Activated CD4-positive, alpha-beta T cell treated with anti-CD3 and anti-CD28 coated beads, Interleukin-10, Interleukin-2, amounts not matched to agents 100 ng/mL and 50 ng/mL, durations not matched to agents 16 hours and 8 hours (primary cell): ENCODE measurements at regions not wholly inside any gene's neighbourhood (a gene's known extent, or its start where the extent isn't known, plus 50 kb on each side); places are given as distances from the start of the nearest gene placed in this dataset.
"Not testable (repeated sequence)": the region's sequence is repeated elsewhere in the genome, so short reads cannot be mapped to it uniquely, and the experiment has no call there.

Experiments used
- DNase-seq: peaks from one replicate; pipeline ENCODE4 v3.0.0-alpha.2; 2020

GRCh38 chr17:30638968-30639367 is 161.8 kb downstream of the GOSR1 start:
- not testable (repeated sequence) for DNase-seq

GRCh38 chr17:30631651-30632050 is 154.4 kb downstream of the GOSR1 start:
- DNase-seq = not testable (repeated sequence)

- DNase-seq = not testable (repeated sequence)
These were observed 148.2 kb downstream of the GOSR1 start for GRCh38 chr17:30625380-30625779.

- DNase-seq = not testable (repeated sequence)
These were observed 147.0 kb downstream of the GOSR1 start for GRCh38 chr17:30624180-30624579.

- not testable (repeated sequence) for DNase-seq
These were observed 132.5 kb downstream of the GOSR1 start for GRCh38 chr17:30609682-30610081.

GRCh38 chr17:30605523-30605922 is 128.3 kb downstream of the GOSR1 start:
- DNase-seq = no peak

- DNase-seq = no peak
These were observed 127.8 kb downstream of the GOSR1 start for GRCh38 chr17:30605027-30605426.

- DNase-seq = not testable (repeated sequence)
These were observed 125.2 kb downstream of the GOSR1 start for GRCh38 chr17:30602396-30602795.

- not testable (repeated sequence) for DNase-seq
These were observed 124.8 kb downstream of the GOSR1 start for GRCh38 chr17:30601984-30602383.

- peak; percentile 21 for DNase-seq
These were observed 123.8 kb downstream of the GOSR1 start for GRCh38 chr17:30600830-30601494.

GRCh38 chr17:30600060-30600829 is 123.0 kb downstream of the GOSR1 start:
- DNase-seq = peak; percentile 76

- no peak for DNase-seq
These were observed 122.3 kb downstream of the GOSR1 start for GRCh38 chr17:30599428-30600059.

- DNase-seq = no peak
These were observed 120.6 kb downstream of the GOSR1 start for GRCh38 chr17:30597776-30598288.

GRCh38 chr17:30596948-30597775 is 120.0 kb downstream of the GOSR1 start:
- DNase-seq = not testable (repeated sequence)

- DNase-seq = not testable (repeated sequence)
These were observed 117.8 kb downstream of the GOSR1 start for GRCh38 chr17:30594953-30595371.

GRCh38 chr17:30594223-30594952 is 117.2 kb downstream of the GOSR1 start:
- DNase-seq = no peak

GRCh38 chr17:30590081-30590733 is 113.0 kb downstream of the GOSR1 start:
- DNase-seq = no peak

- DNase-seq = no peak
These were observed 112.2 kb downstream of the GOSR1 start for GRCh38 chr17:30589431-30589830.

GRCh38 chr17:30588798-30589247 is 111.6 kb downstream of the GOSR1 start:
- DNase-seq = no peak

- DNase-seq = peak; percentile 39
These were observed 109.8 kb downstream of the GOSR1 start for GRCh38 chr17:30586818-30587595.
